Osteoblast (primary cell): ENCODE measurements at regions not wholly inside any gene's neighbourhood (a gene's known extent, or its start where the extent isn't known, plus 50 kb on each side); places are given as distances from the start of the nearest gene placed in this dataset.
"Not testable (repeated sequence)": the region's sequence is repeated elsewhere in the genome, so short reads cannot be mapped to it uniquely, and the experiment has no call there.

Source experiments
- DNase-seq: peaks from one replicate; pipeline ENCODE4 v3.0.0; 2011; ENCODE audit warnings: low spot score, mixed read lengths; ENCODE audit not compliant: insufficient read length; ENCODE audit errors: missing footprints
- H2AFZ ChIP-seq: 2 replicates; pipeline ENCODE4 v1.6.0; 2011; ENCODE audit warnings: mild to moderate bottlenecking, low read length
- H3K27ac ChIP-seq: 2 replicates; pipeline ENCODE4 v1.5.1; 2011; ENCODE audit warnings: mild to moderate bottlenecking, low read depth, low read length, moderate library complexity
- H3K27me3 ChIP-seq: 2 replicates; pipeline ENCODE4 v1.6.0; 2012; ENCODE audit warnings: mild to moderate bottlenecking, control low read depth, inconsistent platforms, low read length, moderate library complexity; ENCODE audit not compliant: insufficient read depth
- H3K36me3 ChIP-seq: 2 replicates; pipeline ENCODE4 v1.5.1; 2011; ENCODE audit warnings: mild to moderate bottlenecking, low read length, control low read depth, moderate library complexity; ENCODE audit not compliant: insufficient read depth
- H3K4me1 ChIP-seq: 2 replicates; pipeline ENCODE4 v1.5.1; 2011; ENCODE audit warnings: mild to moderate bottlenecking, low read length, control low read depth, moderate library complexity; ENCODE audit not compliant: insufficient read depth
- H3K4me2 ChIP-seq: 2 replicates; pipeline ENCODE4 v1.6.0; 2011; ENCODE audit warnings: mild to moderate bottlenecking, low read length; ENCODE audit not compliant: insufficient read depth
- H3K4me3 ChIP-seq: fragments of 200-600 bp; sonication (generic); 3 replicates; pipeline ENCODE4 v1.5.1; 2012; ENCODE audit warnings: mild to moderate bottlenecking, low read length, inconsistent platforms; ENCODE audit not compliant: insufficient read depth
- H3K79me2 ChIP-seq: 2 replicates; pipeline ENCODE4 v1.6.0; 2012; ENCODE audit warnings: mild to moderate bottlenecking, low read length, control low read depth, inconsistent platforms; ENCODE audit not compliant: insufficient read depth
- H3K9me3 ChIP-seq: 2 replicates; pipeline ENCODE4 v1.5.1; 2011; ENCODE audit warnings: low read depth, low read length, control low read depth
- H4K20me1 ChIP-seq: 2 replicates; pipeline ENCODE4 v1.6.0; 2012; ENCODE audit warnings: mild to moderate bottlenecking, low read length, control low read depth; ENCODE audit not compliant: insufficient read depth
- CTCF ChIP-seq: IDR thresholded peaks from 2 replicates; pipeline ENCODE4 v1.5.1; 2011; ENCODE audit warnings: mild to moderate bottlenecking, low read depth, low read length, moderate library complexity; ENCODE audit errors: extremely low read depth

DNA sequence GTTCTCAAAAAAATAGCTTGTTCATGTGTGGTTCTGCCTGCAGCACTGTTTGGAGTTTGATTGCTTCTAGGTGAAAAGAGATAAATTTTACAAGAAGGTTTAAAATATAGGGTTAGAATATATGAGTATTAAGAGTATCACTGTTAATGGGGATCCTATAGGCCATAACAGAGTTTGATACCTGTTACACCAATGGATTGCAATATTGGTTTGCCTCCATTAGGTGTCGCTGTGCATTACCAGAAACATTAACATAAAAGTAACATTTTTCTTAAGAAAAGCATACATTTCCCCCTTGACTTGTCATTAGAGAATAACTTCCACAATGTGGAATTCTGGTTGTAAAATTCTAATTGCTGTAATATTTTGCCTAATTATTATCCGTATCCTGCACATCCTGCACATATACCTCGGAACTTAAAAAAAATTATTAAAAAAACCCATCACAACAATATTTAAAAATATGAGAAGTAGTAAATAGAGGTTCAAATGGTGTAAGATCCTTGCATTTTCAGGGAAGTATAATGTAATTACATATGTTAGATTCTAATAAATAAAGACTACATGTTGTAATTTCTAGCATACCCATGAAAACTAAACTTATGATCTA, 63.0 kb downstream of the CYP4A11 start:
- H3K4me1 ChIP-seq, H3K4me2 ChIP-seq, DNase-seq, H4K20me1 ChIP-seq, H2AFZ ChIP-seq, H3K9me3 ChIP-seq, H3K27ac ChIP-seq, H3K79me2 ChIP-seq, H3K36me3 ChIP-seq, H3K4me3 ChIP-seq, H3K27me3 ChIP-seq: not testable (repeated sequence)
- peak; percentile 40 for TF ChIP-seq CTCF

DNA sequence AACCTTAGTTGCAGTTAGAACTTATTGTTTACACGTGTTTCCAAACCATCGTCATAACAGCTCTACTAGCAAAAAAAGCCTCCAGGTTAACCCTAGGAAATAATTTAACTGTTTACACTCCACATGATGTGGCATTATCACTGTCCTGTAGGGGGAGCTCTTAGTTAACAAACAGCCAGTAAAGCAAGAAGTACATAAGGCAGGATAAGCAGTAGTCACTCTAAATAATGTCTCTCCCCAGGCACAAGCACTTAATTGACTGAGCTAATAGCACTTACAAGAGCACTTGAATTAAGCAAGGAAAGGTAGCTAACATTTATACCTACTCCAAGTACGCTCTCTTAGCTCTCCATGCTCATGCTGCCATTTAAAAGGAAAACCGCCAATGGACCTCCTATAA, 65.2 kb downstream of the CYP4A11 start:
- H3K79me2 ChIP-seq, DNase-seq, H3K36me3 ChIP-seq, H3K27me3 ChIP-seq, H3K27ac ChIP-seq, H3K4me3 ChIP-seq, H3K4me1 ChIP-seq, H3K4me2 ChIP-seq, H3K9me3 ChIP-seq, H2AFZ ChIP-seq, H4K20me1 ChIP-seq: not testable (repeated sequence)
- peak; percentile 19 for TF ChIP-seq CTCF
